GM10266 (cell line): ENCODE measurements at regions not wholly inside any gene's neighbourhood (a gene's known extent, or its start where the extent isn't known, plus 50 kb on each side); places are given as distances from the start of the nearest gene placed in this dataset.
A peak's percentile ranks its signal among the peaks of the same experiment; 100 is the strongest.
"Not testable (repeated sequence)": the region's sequence is repeated elsewhere in the genome, so short reads cannot be mapped to it uniquely, and the experiment has no call there.

Experiments used
- DNase-seq: peaks from one replicate; pipeline ENCODE4 v3.0.0; 2012; ENCODE audit errors: extremely low spot score
- CTCF ChIP-seq: IDR thresholded peaks from 2 replicates; pipeline ENCODE4 v1.5.1; 2012; ENCODE audit warnings: mild to moderate bottlenecking, low read depth; ENCODE audit not compliant: control insufficient read depth, insufficient read depth; ENCODE audit errors: missing control alignments

DNA sequence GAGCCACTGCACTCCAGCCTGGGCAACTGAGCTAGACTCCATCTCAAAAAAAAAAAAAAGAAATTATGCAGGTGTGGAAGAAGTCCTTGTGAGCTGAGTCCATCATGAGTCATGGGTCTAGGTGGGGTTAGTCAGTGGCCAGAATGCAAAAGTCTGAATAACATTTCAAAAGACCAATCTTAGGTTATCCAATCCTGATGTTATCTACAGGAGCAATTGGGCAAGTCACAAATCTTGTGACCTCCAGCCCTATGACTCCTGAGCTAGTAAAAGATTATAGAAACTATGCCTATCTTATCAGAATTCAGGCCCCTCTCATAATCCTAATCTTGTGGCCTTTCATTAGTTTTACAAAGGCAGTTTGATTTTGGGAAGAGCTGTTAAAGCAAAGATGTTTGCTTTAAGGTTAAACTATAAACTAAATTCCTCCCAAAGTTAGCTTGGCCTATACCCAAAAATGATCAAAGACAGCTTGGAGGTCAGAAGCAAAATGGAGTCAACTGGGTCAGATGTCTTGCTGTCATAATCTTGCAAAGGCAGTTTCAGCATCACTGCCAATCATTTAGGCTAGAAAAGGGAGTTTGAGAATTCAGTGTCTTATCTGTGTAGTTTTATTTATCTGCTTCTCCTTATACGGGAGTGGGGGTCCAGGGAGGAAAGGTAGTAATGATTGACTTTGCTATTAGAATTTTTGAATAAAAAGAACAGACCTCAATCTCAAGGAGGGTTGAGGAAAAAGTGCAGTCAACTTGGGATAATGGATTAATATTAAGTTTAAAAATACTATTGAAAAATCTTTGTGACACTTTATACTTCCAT lies 71.2 kb upstream of the TRIM24 start:
- no peak for DNase-seq
- no peak for TF ChIP-seq CTCF

GRCh38 chr7:138395763-138396162 lies 64.3 kb upstream of the TRIM24 start:
- DNase-seq = no peak

GRCh38 chr7:138396251-138397070 lies 63.6 kb upstream of the TRIM24 start:
- peak; percentile 22 for DNase-seq
- no peak for TF ChIP-seq CTCF

More at GRCh38 chr7:138395763-138396162, 64.3 kb upstream of the TRIM24 start:
- no peak for TF ChIP-seq CTCF

DNA sequence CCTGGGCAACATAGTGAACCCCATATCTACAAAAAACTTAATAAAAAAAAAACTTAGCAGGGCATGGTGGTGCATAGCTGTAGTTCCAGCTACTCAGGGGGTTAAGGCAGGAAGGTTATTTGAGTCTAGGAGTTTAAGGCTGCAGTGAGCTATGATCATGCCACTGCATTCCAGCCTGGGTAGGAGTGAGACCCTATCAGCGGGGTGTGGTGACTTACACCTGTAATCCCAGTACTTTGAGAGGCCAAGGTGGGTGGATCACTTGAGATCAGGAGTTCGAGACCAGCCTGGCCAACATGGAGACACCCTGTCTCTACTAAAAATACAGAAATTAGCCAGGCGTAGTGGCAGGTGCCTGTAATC lies 63.0 kb upstream of the TRIM24 start:
- DNase-seq = not testable (repeated sequence)

GRCh38 chr7:138398857-138399256 lies 61.2 kb upstream of the TRIM24 start:
- DNase-seq = no peak
- no peak for TF ChIP-seq CTCF

GRCh38 chr7:138400400-138400886 lies 59.6 kb upstream of the TRIM24 start:
- no peak for DNase-seq
- no peak for TF ChIP-seq CTCF

- TF ChIP-seq CTCF = no peak
- no peak for DNase-seq
Measured at GRCh38 chr7:138402749-138403148, 57.3 kb upstream of the TRIM24 start.
